Calu3 (cell line): ENCODE measurements at regions not wholly inside any gene's neighbourhood (a gene's known extent, or its start where the extent isn't known, plus 50 kb on each side); places are given as distances from the start of the nearest gene placed in this dataset.

ENCODE experiments used
- BruUV-seq: library from RNA; stranded (reverse); fragments of 400-500 nt; replicated peaks from 2 replicates; lab custom pipeline; 2021; lab: Mats Ljungman, UMichigan
- CTCF ChIA-PET: fragments of 300-600 bp; sonication (Branson Sonifier 250); formaldehyde crosslinking; loops from one replicate; lab custom pipeline; 2022; ENCODE audit warnings: antibody characterized with exemption; lab: Charles Lee
- DNase-seq: peaks from one replicate; pipeline ENCODE4 v3.0.0; 2022
- H3K27ac Mint-ChIP-seq: one replicate; pipeline ENCODE4 v1.8.0; 2022; ENCODE audit warnings: mixed read lengths; ENCODE audit not compliant: unreplicated experiment
- H3K27me3 Mint-ChIP-seq: one replicate; pipeline ENCODE4 v1.8.0; 2022; ENCODE audit warnings: mixed read lengths; ENCODE audit not compliant: unreplicated experiment
- H3K36me3 Mint-ChIP-seq: one replicate; pipeline ENCODE4 v1.8.0; 2022; ENCODE audit warnings: mild to moderate bottlenecking, moderate library complexity, mixed read lengths; ENCODE audit not compliant: insufficient read depth, unreplicated experiment
- H3K4me1 Mint-ChIP-seq: one replicate; pipeline ENCODE4 v1.8.0; 2022; ENCODE audit warnings: mild to moderate bottlenecking, low read depth, mixed read lengths; ENCODE audit not compliant: unreplicated experiment
- H3K4me3 Mint-ChIP-seq: one replicate; pipeline ENCODE4 v1.8.0; 2022; ENCODE audit warnings: mild to moderate bottlenecking, low read depth, moderate library complexity, mixed read lengths; ENCODE audit not compliant: unreplicated experiment
- H3K9me3 Mint-ChIP-seq: one replicate; pipeline ENCODE4 v1.8.0; 2022; ENCODE audit warnings: low read depth, mixed read lengths; ENCODE audit not compliant: unreplicated experiment
- intact Hi-C: fragments of 100-400 bp; cut with micrococcal nuclease; formaldehyde crosslinking; loops from one replicate; pipeline ENCODE4 v1.10.0; 2022; ENCODE audit not compliant: unreplicated experiment
- TF ChIP-seq, protein P1 (sequence below): fragments of 200-600 bp; IDR thresholded peaks from one replicate; pipeline ENCODE4 v1.8.0; 2022; ENCODE audit warnings: antibody characterized with exemption; ENCODE audit not compliant: unreplicated experiment

DNA sequence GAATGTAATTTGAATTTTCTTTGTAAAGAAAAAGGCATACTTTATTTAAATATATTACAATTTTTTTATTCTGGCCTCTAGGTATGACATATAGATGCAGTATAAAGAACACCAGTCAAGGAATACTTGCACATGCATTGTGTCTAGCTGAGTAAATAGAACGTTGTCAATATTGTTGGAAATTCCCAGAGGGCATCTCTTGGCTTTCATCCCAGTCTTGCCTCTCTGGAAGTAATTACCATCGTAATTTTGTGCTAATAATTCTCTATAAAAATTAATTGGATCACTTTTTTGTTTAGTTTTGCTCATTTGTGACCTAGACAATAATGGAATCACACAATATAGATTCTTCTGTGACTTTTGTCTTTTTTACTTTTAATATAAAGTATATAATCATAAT lies 1052.3 kb upstream of the CELF2 start:
- CTCF ChIA-PET, result interaction anchor here (0.5 kb wide), 1 partner anchor 357 kb away, joined by 5 read pairs; no protein-coding TSS in a partner anchor
- intact Hi-C loops, result no loop called here
- Mint-ChIP-seq H3K4me3 (no peak overlapping the region), H3K27me3 (no peaks in the 10 kb centered on the region), H3K4me1 (no peaks in the 10 kb centered on the region), H3K27ac (no peak overlapping the region), H3K9me3 (peaks cover 4% of the 10 kb centered on the region), H3K36me3 (no peaks in the 10 kb centered on the region)
- TF ChIP-seq, protein P1, sequence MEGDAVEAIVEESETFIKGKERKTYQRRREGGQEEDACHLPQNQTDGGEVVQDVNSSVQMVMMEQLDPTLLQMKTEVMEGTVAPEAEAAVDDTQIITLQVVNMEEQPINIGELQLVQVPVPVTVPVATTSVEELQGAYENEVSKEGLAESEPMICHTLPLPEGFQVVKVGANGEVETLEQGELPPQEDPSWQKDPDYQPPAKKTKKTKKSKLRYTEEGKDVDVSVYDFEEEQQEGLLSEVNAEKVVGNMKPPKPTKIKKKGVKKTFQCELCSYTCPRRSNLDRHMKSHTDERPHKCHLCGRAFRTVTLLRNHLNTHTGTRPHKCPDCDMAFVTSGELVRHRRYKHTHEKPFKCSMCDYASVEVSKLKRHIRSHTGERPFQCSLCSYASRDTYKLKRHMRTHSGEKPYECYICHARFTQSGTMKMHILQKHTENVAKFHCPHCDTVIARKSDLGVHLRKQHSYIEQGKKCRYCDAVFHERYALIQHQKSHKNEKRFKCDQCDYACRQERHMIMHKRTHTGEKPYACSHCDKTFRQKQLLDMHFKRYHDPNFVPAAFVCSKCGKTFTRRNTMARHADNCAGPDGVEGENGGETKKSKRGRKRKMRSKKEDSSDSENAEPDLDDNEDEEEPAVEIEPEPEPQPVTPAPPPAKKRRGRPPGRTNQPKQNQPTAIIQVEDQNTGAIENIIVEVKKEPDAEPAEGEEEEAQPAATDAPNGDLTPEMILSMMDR, result no peak
- BruUV-seq, result no TSS peak
- no peak for DNase-seq

DNA sequence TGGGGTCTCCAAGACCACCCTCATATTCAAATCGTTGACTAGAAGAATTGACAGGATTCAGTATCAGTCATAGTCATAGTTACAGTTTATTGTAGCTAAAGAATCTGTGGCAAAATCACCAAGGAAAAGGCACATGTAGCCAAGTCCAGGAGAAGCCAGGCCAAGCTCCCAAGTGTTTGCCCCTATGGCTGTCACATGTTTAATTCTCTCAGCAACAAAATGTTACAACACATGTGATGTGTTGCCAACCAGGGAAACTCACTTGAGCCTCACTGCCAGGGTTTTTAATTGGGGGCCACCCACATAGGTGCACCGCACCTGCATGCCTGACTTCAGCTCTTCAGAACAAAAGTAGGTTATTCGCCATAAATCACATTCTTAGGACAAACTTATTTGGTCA lies 1030.9 kb upstream of the CELF2 start:
- BruUV-seq, result no TSS peak
- no peak for DNase-seq
- no peaks in the 10 kb centered on the region for H3K4me1 Mint-ChIP-seq
- TF ChIP-seq, protein P1, result no peak
- no peak overlapping the region for H3K27ac Mint-ChIP-seq
- CTCF ChIA-PET, result no interaction called here
- no peaks in the 10 kb centered on the region for H3K27me3 Mint-ChIP-seq
- no peak overlapping the region for H3K4me3 Mint-ChIP-seq
- intact Hi-C loops, result no loop called here
- peaks cover 14% of the 10 kb centered on the region for H3K9me3 Mint-ChIP-seq
- H3K36me3 Mint-ChIP-seq, result no peaks in the 10 kb centered on the region

DNA sequence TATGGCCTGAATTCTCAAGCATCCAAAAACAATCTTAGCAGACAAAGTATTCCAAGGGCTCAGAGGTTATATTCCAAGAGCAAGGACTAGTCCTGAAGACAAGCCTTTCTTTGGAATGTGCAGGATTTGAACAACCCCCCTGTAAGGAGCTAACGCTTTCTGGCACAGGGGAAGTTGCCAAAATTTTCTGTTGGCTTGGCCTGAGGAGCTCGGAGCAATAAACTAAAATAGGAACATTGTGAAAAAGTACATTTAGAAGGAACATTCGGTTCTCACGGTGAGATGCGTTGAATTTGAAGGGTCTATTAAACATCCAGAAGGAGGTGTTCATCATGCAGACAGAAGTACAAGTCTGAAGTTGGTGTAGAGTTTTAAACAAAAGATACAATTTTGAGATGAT lies 1030.5 kb upstream of the CELF2 start:
- no peaks in the 10 kb centered on the region for H3K36me3 Mint-ChIP-seq
- H3K4me1 Mint-ChIP-seq, result no peaks in the 10 kb centered on the region
- DNase-seq, result no peak
- H3K27me3 Mint-ChIP-seq, result no peaks in the 10 kb centered on the region
- H3K27ac Mint-ChIP-seq, result no peak overlapping the region
- no TSS peak for BruUV-seq
- intact Hi-C loops, result no loop called here
- peaks cover 14% of the 10 kb centered on the region for H3K9me3 Mint-ChIP-seq
- CTCF ChIA-PET, result no interaction called here
- H3K4me3 Mint-ChIP-seq, result no peak overlapping the region
- TF ChIP-seq, protein P1, result no peak

DNA sequence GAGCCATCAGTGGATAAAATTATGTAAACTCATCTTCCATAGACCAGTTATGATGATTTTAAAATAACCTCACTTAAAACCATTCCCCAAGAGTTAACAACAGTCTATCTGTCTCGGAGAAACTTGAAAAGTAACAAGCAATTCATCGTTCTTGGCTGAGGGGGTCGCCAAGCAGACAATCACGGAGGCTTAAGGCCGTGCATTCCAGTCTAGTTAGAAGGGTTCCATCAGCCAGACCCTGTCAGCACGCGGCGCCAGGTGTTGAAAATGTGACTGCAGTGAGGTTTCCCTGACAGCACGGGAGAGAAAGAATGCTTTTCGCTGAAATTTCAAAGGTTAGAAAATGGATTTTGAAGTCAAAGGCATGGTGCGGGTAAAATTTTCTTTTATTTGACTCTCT lies 1025.0 kb upstream of the CELF2 start:
- H3K4me1 Mint-ChIP-seq, result no peaks in the 10 kb centered on the region
- no peaks in the 10 kb centered on the region for H3K36me3 Mint-ChIP-seq
- TF ChIP-seq, protein P1, result no peak
- intact Hi-C loops, result no loop called here
- H3K4me3 Mint-ChIP-seq, result no peak overlapping the region
- H3K27ac Mint-ChIP-seq, result no peak overlapping the region
- no peak for DNase-seq
- H3K9me3 Mint-ChIP-seq, result peaks cover 6% of the 10 kb centered on the region
- no peaks in the 10 kb centered on the region for H3K27me3 Mint-ChIP-seq
- BruUV-seq, result no TSS peak
- CTCF ChIA-PET, result no interaction called here
